ENCODE measurements at regions not wholly inside any gene's neighbourhood (a gene's known extent, or its start where the extent isn't known, plus 50 kb on each side); places are given as distances from the start of the nearest gene placed in this dataset.

- Histone ChIP-seq H3K27me3 (ENCODE audit: control insufficient read depth, insufficient read depth) (no peaks in the 10 kb centered on the region), H3K4me1 (ENCODE audit: control insufficient read depth, insufficient read depth, low read length) (peaks cover 2% of the 10 kb centered on the region), H3K27ac (ENCODE audit: low read length) (no peak overlapping the region), H3K9me3 (ENCODE audit: control insufficient read depth, low read length) (no peaks in the 10 kb centered on the region), H3K4me3 (ENCODE audit: low read length) (no peak overlapping the region)
- WGBS = 76% methylated on average over 3 of the region's 3 CpGs
- ATAC-seq (no peak), DNase-seq (no peak)
- intact Hi-C loops (cut with DNase I) = loop anchor here in 1 of 4 donors (10.0 kb wide), 1 partner anchor 248 kb away; no protein-coding TSS in a partner anchor
Measured at GRCh38 chr11:95703049-95703448, 86.5 kb downstream of the FAM76B start.

GRCh38 chr11:95702526-95702925 lies 87.1 kb downstream of the FAM76B start:
- Histone ChIP-seq H3K4me1 (ENCODE audit: control insufficient read depth, insufficient read depth, low read length) (peaks cover 2% of the 10 kb centered on the region), H3K27ac (ENCODE audit: low read length) (no peak overlapping the region), H3K9me3 (ENCODE audit: control insufficient read depth, low read length) (no peaks in the 10 kb centered on the region), H3K4me3 (ENCODE audit: low read length) (no peak overlapping the region), H3K27me3 (ENCODE audit: control insufficient read depth, insufficient read depth) (no peaks in the 10 kb centered on the region)
- DNase-seq (no peak), ATAC-seq (no peak)
- 47% methylated on average over 2 of the region's 2 CpGs for WGBS
- intact Hi-C loops (cut with DNase I) = loop anchor here in 1 of 4 donors (10.0 kb wide), 1 partner anchor 248 kb away; no protein-coding TSS in a partner anchor

GRCh38 chr11:95700471-95700817 lies 89.1 kb downstream of the FAM76B start:
- intact Hi-C loops (cut with DNase I) = loop anchor here in 1 of 4 donors (10.0 kb wide), 1 partner anchor 246 kb away; no protein-coding TSS in a partner anchor
- H3K4me1 ChIP-seq (ENCODE audit: control insufficient read depth, insufficient read depth, low read length) = peaks cover 2% of the 10 kb centered on the region
- no peak overlapping the region for H3K27ac ChIP-seq (ENCODE audit: low read length)
- no peaks in the 10 kb centered on the region for H3K9me3 ChIP-seq (ENCODE audit: control insufficient read depth, low read length)
- 81% methylated on average over 6 of the region's 6 CpGs for WGBS
- H3K4me3 ChIP-seq (ENCODE audit: low read length) = no peak overlapping the region
- no peak for DNase-seq
- no peak for ATAC-seq
- no peaks in the 10 kb centered on the region for H3K27me3 ChIP-seq (ENCODE audit: control insufficient read depth, insufficient read depth)

- Histone ChIP-seq H3K4me1 (ENCODE audit: control insufficient read depth, insufficient read depth, low read length) (no peaks in the 10 kb centered on the region), H3K27me3 (ENCODE audit: control insufficient read depth, insufficient read depth) (no peaks in the 10 kb centered on the region), H3K27ac (ENCODE audit: low read length) (no peak overlapping the region), H3K9me3 (ENCODE audit: control insufficient read depth, low read length) (no peaks in the 10 kb centered on the region), H3K4me3 (ENCODE audit: low read length) (no peak overlapping the region)
- WGBS = 66% methylated on average over 2 of the region's 2 CpGs
- DNase-seq (no peak), ATAC-seq (no peak)
- intact Hi-C loops (cut with DNase I) = loop anchor here in 1 of 4 donors (10.0 kb wide), 1 partner anchor 245 kb away; no protein-coding TSS in a partner anchor
Measured at GRCh38 chr11:95699631-95700470, 89.7 kb downstream of the FAM76B start.

GRCh38 chr11:95698676-95699557 lies 90.7 kb downstream of the FAM76B start:
- WGBS = 63% methylated on average over 4 of the region's 4 CpGs
- peak; percentile 49 to 54 for ATAC-seq

GRCh38 chr11:95697614-95698408 lies 91.8 kb downstream of the FAM76B start:
- Histone ChIP-seq H3K4me3 (ENCODE audit: low read length) (no peak overlapping the region), H3K27me3 (ENCODE audit: control insufficient read depth, insufficient read depth) (no peaks in the 10 kb centered on the region), H3K9me3 (ENCODE audit: control insufficient read depth, low read length) (no peaks in the 10 kb centered on the region), H3K4me1 (ENCODE audit: control insufficient read depth, insufficient read depth, low read length) (no peaks in the 10 kb centered on the region), H3K27ac (ENCODE audit: low read length) (no peak overlapping the region)
- ATAC-seq (peak; percentile 36 to 61), DNase-seq (peak in 1 of 3 donors; percentile 25)
- WGBS = 59% methylated on average over 10 of the region's 10 CpGs
- intact Hi-C loops (cut with DNase I) = no loop called here

More at GRCh38 chr11:95698676-95699557, 90.7 kb downstream of the FAM76B start:
- no peak for DNase-seq
- H3K4me1 ChIP-seq (ENCODE audit: control insufficient read depth, insufficient read depth, low read length) = no peaks in the 10 kb centered on the region
- H3K27me3 ChIP-seq (ENCODE audit: control insufficient read depth, insufficient read depth) = no peaks in the 10 kb centered on the region
- intact Hi-C loops (cut with DNase I) = no loop called here
- H3K4me3 ChIP-seq (ENCODE audit: low read length) = no peak overlapping the region
- H3K9me3 ChIP-seq (ENCODE audit: control insufficient read depth, low read length) = no peaks in the 10 kb centered on the region
- no peak overlapping the region for H3K27ac ChIP-seq (ENCODE audit: low read length)

GRCh38 chr11:95695181-95695580 lies 94.4 kb downstream of the FAM76B start:
- DNase-seq = no peak
- no peak overlapping the region for H3K4me3 ChIP-seq (ENCODE audit: low read length)
- no peaks in the 10 kb centered on the region for H3K9me3 ChIP-seq (ENCODE audit: control insufficient read depth, low read length)
- intact Hi-C loops (cut with DNase I) = no loop called here
- no peak overlapping the region for H3K27ac ChIP-seq (ENCODE audit: low read length)
- no peaks in the 10 kb centered on the region for H3K4me1 ChIP-seq (ENCODE audit: control insufficient read depth, insufficient read depth, low read length)
- no peaks in the 10 kb centered on the region for H3K27me3 ChIP-seq (ENCODE audit: control insufficient read depth, insufficient read depth)
- ATAC-seq = no peak

- WGBS = 38% methylated on average over 1 of the region's 1 CpG
- intact Hi-C loops (cut with DNase I) = no loop called here
- H3K27me3 ChIP-seq (ENCODE audit: control insufficient read depth, insufficient read depth) = no peaks in the 10 kb centered on the region
- no peaks in the 10 kb centered on the region for H3K4me1 ChIP-seq (ENCODE audit: control insufficient read depth, insufficient read depth, low read length)
- no peak overlapping the region for H3K27ac ChIP-seq (ENCODE audit: low read length)
- ATAC-seq (no peak), DNase-seq (no peak)
- H3K9me3 ChIP-seq (ENCODE audit: control insufficient read depth, low read length) = no peaks in the 10 kb centered on the region
- no peak overlapping the region for H3K4me3 ChIP-seq (ENCODE audit: low read length)
Measured at GRCh38 chr11:95693298-95693697, 96.3 kb downstream of the FAM76B start.

- H3K4me1 ChIP-seq (ENCODE audit: control insufficient read depth, insufficient read depth, low read length) = no peaks in the 10 kb centered on the region
- no peak overlapping the region for H3K27ac ChIP-seq (ENCODE audit: low read length)
- H3K9me3 ChIP-seq (ENCODE audit: control insufficient read depth, low read length) = no peaks in the 10 kb centered on the region
- no peaks in the 10 kb centered on the region for H3K27me3 ChIP-seq (ENCODE audit: control insufficient read depth, insufficient read depth)
- H3K4me3 ChIP-seq (ENCODE audit: low read length) = no peak overlapping the region
- ATAC-seq = no peak
- no peak for DNase-seq
- WGBS = 68% methylated on average over 3 of the region's 3 CpGs
- intact Hi-C loops (cut with DNase I) = no loop called here
Measured at GRCh38 chr11:95692526-95693260, 96.9 kb downstream of the FAM76B start.

GRCh38 chr11:95690100-95690499 lies 99.5 kb downstream of the FAM76B start:
- DNase-seq (no peak), ATAC-seq (no peak)
- intact Hi-C loops (cut with DNase I) = no loop called here
- no peak overlapping the region for H3K4me3 ChIP-seq (ENCODE audit: low read length)
- WGBS = 93% methylated on average over 3 of the region's 3 CpGs
- H3K9me3 ChIP-seq (ENCODE audit: control insufficient read depth, low read length) = no peaks in the 10 kb centered on the region
- H3K27me3 ChIP-seq (ENCODE audit: control insufficient read depth, insufficient read depth) = no peaks in the 10 kb centered on the region
- no peak overlapping the region for H3K27ac ChIP-seq (ENCODE audit: low read length)
- no peaks in the 10 kb centered on the region for H3K4me1 ChIP-seq (ENCODE audit: control insufficient read depth, insufficient read depth, low read length)
